ENCODE measurements at regions not wholly inside any gene's neighbourhood (a gene's known extent, or its start where the extent isn't known, plus 50 kb on each side); places are given as distances from the start of the nearest gene placed in this dataset.
"Not testable (repeated sequence)": the region's sequence is repeated elsewhere in the genome, so short reads cannot be mapped to it uniquely, and the experiment has no call there.

- H3K4me3 Mint-ChIP-seq = no peak overlapping the region
- ATAC-seq (replicated peaks; ENCODE audit: extremely low read depth, poor library complexity, severe bottlenecking) (no peak), DNase-seq (ENCODE audit: low spot score in 2 of 2) (no peak)
- no peak overlapping the region for H3K27ac Mint-ChIP-seq (ENCODE audit: low read depth)
- peaks cover 12% of the 10 kb centered on the region for H3K9me3 Mint-ChIP-seq
- H3K36me3 Mint-ChIP-seq (ENCODE audit: insufficient read depth) = no peaks in the 10 kb centered on the region
- peaks cover 18% of the 10 kb centered on the region for H3K27me3 Mint-ChIP-seq
- H3K4me1 Mint-ChIP-seq = no peaks in the 10 kb centered on the region
Measured at GRCh38 chr14:104477117-104477623, 102.4 kb upstream of the C14orf180 start.

GRCh38 chr14:104477666-104478380, 101.7 kb upstream of the C14orf180 start:
- Mint-ChIP-seq H3K27ac (ENCODE audit: low read depth) (no peak overlapping the region), H3K4me3 (no peak overlapping the region), H3K9me3 (peaks cover 14% of the 10 kb centered on the region), H3K36me3 (ENCODE audit: insufficient read depth) (no peaks in the 10 kb centered on the region), H3K27me3 (peaks cover 18% of the 10 kb centered on the region), H3K4me1 (no peaks in the 10 kb centered on the region)
- ATAC-seq (replicated peaks; ENCODE audit: extremely low read depth, poor library complexity, severe bottlenecking) (no peak), DNase-seq (ENCODE audit: low spot score in 2 of 2) (no peak)

- H3K4me3 Mint-ChIP-seq = no peak overlapping the region
- ATAC-seq (replicated peaks; ENCODE audit: extremely low read depth, poor library complexity, severe bottlenecking) = no peak
- peaks cover 21% of the 10 kb centered on the region for H3K9me3 Mint-ChIP-seq
- H3K27me3 Mint-ChIP-seq = peaks cover 18% of the 10 kb centered on the region
- no peak overlapping the region for H3K27ac Mint-ChIP-seq (ENCODE audit: low read depth)
- no peaks in the 10 kb centered on the region for H3K36me3 Mint-ChIP-seq (ENCODE audit: insufficient read depth)
- H3K4me1 Mint-ChIP-seq = no peaks in the 10 kb centered on the region
- DNase-seq (ENCODE audit: low spot score in 2 of 2) = no peak
Measured at GRCh38 chr14:104478656-104479055, 100.9 kb upstream of the C14orf180 start.

- no peak overlapping the region for H3K4me3 Mint-ChIP-seq
- peaks cover 21% of the 10 kb centered on the region for H3K9me3 Mint-ChIP-seq
- H3K36me3 Mint-ChIP-seq (ENCODE audit: insufficient read depth) = no peaks in the 10 kb centered on the region
- ATAC-seq (replicated peaks; ENCODE audit: extremely low read depth, poor library complexity, severe bottlenecking) (no peak), DNase-seq (ENCODE audit: low spot score in 2 of 2) (no peak)
- no peak overlapping the region for H3K27ac Mint-ChIP-seq (ENCODE audit: low read depth)
- H3K27me3 Mint-ChIP-seq = peaks cover 9% of the 10 kb centered on the region
- H3K4me1 Mint-ChIP-seq = no peaks in the 10 kb centered on the region
Measured at GRCh38 chr14:104479901-104480300, 99.7 kb upstream of the C14orf180 start.

- no peaks in the 10 kb centered on the region for H3K36me3 Mint-ChIP-seq (ENCODE audit: insufficient read depth)
- H3K4me1 Mint-ChIP-seq = no peaks in the 10 kb centered on the region
- H3K4me3 Mint-ChIP-seq = no peak overlapping the region
- H3K9me3 Mint-ChIP-seq = peaks cover 21% of the 10 kb centered on the region
- DNase-seq (ENCODE audit: low spot score in 2 of 2) (no peak), ATAC-seq (replicated peaks; ENCODE audit: extremely low read depth, poor library complexity, severe bottlenecking) (no peak)
- no peak overlapping the region for H3K27ac Mint-ChIP-seq (ENCODE audit: low read depth)
- H3K27me3 Mint-ChIP-seq = peaks cover 18% of the 10 kb centered on the region
Measured at GRCh38 chr14:104481323-104481722, 98.2 kb upstream of the C14orf180 start.

GRCh38 chr14:104482017-104482416, 97.5 kb upstream of the C14orf180 start:
- DNase-seq (ENCODE audit: low spot score in 2 of 2); ATAC-seq (replicated peaks; ENCODE audit: extremely low read depth, poor library complexity, severe bottlenecking); H3K4me1 Mint-ChIP-seq; H3K4me3 Mint-ChIP-seq; H3K27ac Mint-ChIP-seq (ENCODE audit: low read depth); H3K36me3 Mint-ChIP-seq (ENCODE audit: insufficient read depth): not testable (repeated sequence)
- Mint-ChIP-seq H3K27me3 (peaks cover 25% of the 10 kb centered on the region), H3K9me3 (peaks cover 21% of the 10 kb centered on the region)

- no peaks in the 10 kb centered on the region for H3K4me1 Mint-ChIP-seq
- ATAC-seq (replicated peaks; ENCODE audit: extremely low read depth, poor library complexity, severe bottlenecking) = no peak
- DNase-seq (ENCODE audit: low spot score in 2 of 2) = no peak
- H3K27ac Mint-ChIP-seq (ENCODE audit: low read depth) = no peak overlapping the region
- H3K36me3 Mint-ChIP-seq (ENCODE audit: insufficient read depth) = no peaks in the 10 kb centered on the region
- peaks cover 14% of the 10 kb centered on the region for H3K9me3 Mint-ChIP-seq
- H3K27me3 Mint-ChIP-seq = peaks cover 39% of the 10 kb centered on the region
- H3K4me3 Mint-ChIP-seq = no peak overlapping the region
Measured at GRCh38 chr14:104486222-104486923, 93.2 kb upstream of the C14orf180 start.

GRCh38 chr14:104494483-104494882, 85.1 kb upstream of the C14orf180 start:
- peaks cover 14% of the 10 kb centered on the region for H3K9me3 Mint-ChIP-seq
- DNase-seq (ENCODE audit: low spot score in 2 of 2) = no peak
- no peaks in the 10 kb centered on the region for H3K4me1 Mint-ChIP-seq
- no peak for ATAC-seq (replicated peaks; ENCODE audit: extremely low read depth, poor library complexity, severe bottlenecking)
- peaks cover 36% of the 10 kb centered on the region for H3K27me3 Mint-ChIP-seq
- no peak overlapping the region for H3K27ac Mint-ChIP-seq (ENCODE audit: low read depth)
- H3K36me3 Mint-ChIP-seq (ENCODE audit: insufficient read depth) = no peaks in the 10 kb centered on the region
- H3K4me3 Mint-ChIP-seq = no peak overlapping the region

- Mint-ChIP-seq H3K36me3 (ENCODE audit: insufficient read depth) (peaks cover 2% of the 10 kb centered on the region), H3K27ac (ENCODE audit: low read depth) (no peak overlapping the region), H3K27me3 (peaks cover 36% of the 10 kb centered on the region), H3K4me1 (no peaks in the 10 kb centered on the region), H3K9me3 (peaks cover 14% of the 10 kb centered on the region), H3K4me3 (no peak overlapping the region)
- ATAC-seq (replicated peaks; ENCODE audit: extremely low read depth, poor library complexity, severe bottlenecking) = no peak
- no peak for DNase-seq (ENCODE audit: low spot score in 2 of 2)
Measured at GRCh38 chr14:104496095-104496494, 83.5 kb upstream of the C14orf180 start.

- peaks cover 50% of the 10 kb centered on the region for H3K27me3 Mint-ChIP-seq
- no peak overlapping the region for H3K4me3 Mint-ChIP-seq
- ATAC-seq (replicated peaks; ENCODE audit: extremely low read depth, poor library complexity, severe bottlenecking) (no peak), DNase-seq (ENCODE audit: low spot score in 2 of 2) (peak in 1 of 2 donors; percentile 11)
- no peaks in the 10 kb centered on the region for H3K4me1 Mint-ChIP-seq
- peaks cover 28% of the 10 kb centered on the region for H3K9me3 Mint-ChIP-seq
- no peak overlapping the region for H3K27ac Mint-ChIP-seq (ENCODE audit: low read depth)
- peaks cover 2% of the 10 kb centered on the region for H3K36me3 Mint-ChIP-seq (ENCODE audit: insufficient read depth)
Measured at GRCh38 chr14:104499784-104500760, 79.5 kb upstream of the C14orf180 start.

- Mint-ChIP-seq H3K4me3 (no peak overlapping the region), H3K4me1 (no peaks in the 10 kb centered on the region), H3K9me3 (peaks cover 21% of the 10 kb centered on the region), H3K27ac (ENCODE audit: low read depth) (no peak overlapping the region), H3K27me3 (peaks cover 47% of the 10 kb centered on the region), H3K36me3 (ENCODE audit: insufficient read depth) (peaks cover 2% of the 10 kb centered on the region)
- DNase-seq (ENCODE audit: low spot score in 2 of 2) = no peak
- ATAC-seq (replicated peaks; ENCODE audit: extremely low read depth, poor library complexity, severe bottlenecking) = no peak
Measured at GRCh38 chr14:104502060-104502459, 77.5 kb upstream of the C14orf180 start.

GRCh38 chr14:104503691-104504090, 75.9 kb upstream of the C14orf180 start:
- Mint-ChIP-seq H3K27me3 (peaks cover 47% of the 10 kb centered on the region), H3K36me3 (ENCODE audit: insufficient read depth) (peaks cover 2% of the 10 kb centered on the region), H3K27ac (ENCODE audit: low read depth) (no peak overlapping the region), H3K4me1 (no peaks in the 10 kb centered on the region), H3K4me3 (no peak overlapping the region), H3K9me3 (peaks cover 21% of the 10 kb centered on the region)
- no peak for ATAC-seq (replicated peaks; ENCODE audit: extremely low read depth, poor library complexity, severe bottlenecking)
- DNase-seq (ENCODE audit: low spot score in 2 of 2) = peak in 1 of 2 donors; percentile 6

Data from central memory CD8-positive, alpha-beta T cell (primary cell).